MCF 10A (cell line): ENCODE measurements at regions not wholly inside any gene's neighbourhood (a gene's known extent, or its start where the extent isn't known, plus 50 kb on each side); places are given as distances from the start of the nearest gene placed in this dataset.
A peak's percentile ranks its signal among the peaks of the same experiment; 100 is the strongest.

Source experiments
- BruUV-seq: library from RNA; stranded (reverse); fragments of 400-500 nt; replicated peaks from 2 replicates; lab custom pipeline; 2021; lab: Mats Ljungman, UMichigan
- CTCF ChIA-PET: fragments of 300-600 bp; sonication (Branson Sonifier 250); formaldehyde crosslinking; extraction: SDS; loops from one replicate; lab custom pipeline; 2021; ENCODE audit warnings: antibody characterized with exemption, inconsistent platforms; lab: Yijun Ruan, JAX
- POLR2A ChIA-PET: fragments of 300-600, 350-650 bp; sonication (Branson Sonifier 250); formaldehyde crosslinking; extraction: SDS; loops from one replicate; lab custom pipeline; 2020; ENCODE audit warnings: antibody characterized with exemption, inconsistent platforms; lab: Yijun Ruan, JAX
- DNase-seq: peaks from one replicate; pipeline ENCODE4 v3.0.0-alpha.2; 2018; ENCODE audit not compliant: unreplicated experiment
- H3K27ac Mint-ChIP-seq: one replicate; pipeline ENCODE4 v1.8.0; 2022; ENCODE audit warnings: mild to moderate bottlenecking, low read depth, mixed read lengths; ENCODE audit not compliant: unreplicated experiment
- H3K27me3 Mint-ChIP-seq: one replicate; pipeline ENCODE4 v1.8.0; 2022; ENCODE audit warnings: mixed read lengths; ENCODE audit not compliant: insufficient read depth, unreplicated experiment
- H3K36me3 Mint-ChIP-seq: one replicate; pipeline ENCODE4 v1.8.0; 2022; ENCODE audit warnings: mild to moderate bottlenecking, moderate library complexity, mixed read lengths; ENCODE audit not compliant: insufficient read depth, unreplicated experiment
- H3K4me1 Mint-ChIP-seq: one replicate; pipeline ENCODE4 v1.8.0; 2022; ENCODE audit warnings: mixed read lengths; ENCODE audit not compliant: insufficient read depth, unreplicated experiment
- H3K4me3 Mint-ChIP-seq: one replicate; pipeline ENCODE4 v1.8.0; 2022; ENCODE audit warnings: mild to moderate bottlenecking, moderate library complexity, mixed read lengths; ENCODE audit not compliant: unreplicated experiment
- H3K9me3 Mint-ChIP-seq: one replicate; pipeline ENCODE4 v1.8.0; 2022; ENCODE audit warnings: mixed read lengths; ENCODE audit not compliant: unreplicated experiment
- CTCF ChIP-seq: fragments of 200-600 bp; IDR thresholded peaks from one replicate; pipeline ENCODE4 v1.8.0; 2022; ENCODE audit warnings: antibody characterized with exemption, mild to moderate bottlenecking; ENCODE audit not compliant: unreplicated experiment
- intact Hi-C: fragments of 100-400 bp; cut with micrococcal nuclease; formaldehyde crosslinking; loops from 2 replicates; pipeline ENCODE4 v1.14.1; 2022

- peaks cover 16% of the 10 kb centered on the region for H3K9me3 Mint-ChIP-seq
- BruUV-seq: no TSS peak
- TF ChIP-seq CTCF: no peak
- CTCF ChIA-PET: interaction anchor here (1.2 kb wide), 1 partner anchor 29 kb away, joined by 3 read pairs; no protein-coding TSS in a partner anchor
- DNase-seq: no peak
- intact Hi-C loops: no loop called here
- H3K27me3 Mint-ChIP-seq: no peaks in the 10 kb centered on the region
- H3K27ac Mint-ChIP-seq: no peak overlapping the region
- H3K36me3 Mint-ChIP-seq: no peaks in the 10 kb centered on the region
- peaks cover 12% of the 10 kb centered on the region for H3K4me1 Mint-ChIP-seq
- POLR2A ChIA-PET: no interaction called here
- H3K4me3 Mint-ChIP-seq: no peak overlapping the region
These were observed 191.6 kb downstream of the EFNB2 start for GRCh38 chr13:106343836-106344235.

GRCh38 chr13:106340249-106340648, 195.2 kb downstream of the EFNB2 start:
- CTCF ChIA-PET: interaction anchor here (0.8 to 1.6 kb wide), 2 partner anchors 10 to 189 kb away, joined by 4 read pairs; no protein-coding TSS in a partner anchor
- no TSS peak for BruUV-seq
- H3K4me1 Mint-ChIP-seq: no peaks in the 10 kb centered on the region

GRCh38 chr13:106337096-106337850, 198.2 kb downstream of the EFNB2 start:
- CTCF ChIA-PET: interaction anchor here (0.7 kb wide), 1 partner anchor 12 kb away, joined by 3 read pairs; no protein-coding TSS in a partner anchor
- Mint-ChIP-seq H3K4me1 (no peaks in the 10 kb centered on the region), H3K9me3 (peaks cover 23% of the 10 kb centered on the region), H3K4me3 (no peak overlapping the region), H3K27ac (no peak overlapping the region), H3K27me3 (no peaks in the 10 kb centered on the region), H3K36me3 (no peaks in the 10 kb centered on the region)
- no peak for TF ChIP-seq CTCF
- intact Hi-C loops: no loop called here
- DNase-seq: peak; percentile 11
- BruUV-seq: no TSS peak
- POLR2A ChIA-PET: no interaction called here

More at GRCh38 chr13:106340249-106340648, 195.2 kb downstream of the EFNB2 start:
- POLR2A ChIA-PET: no interaction called here
- Mint-ChIP-seq H3K4me3 (no peak overlapping the region), H3K9me3 (peaks cover 23% of the 10 kb centered on the region), H3K27me3 (no peaks in the 10 kb centered on the region), H3K27ac (no peak overlapping the region), H3K36me3 (no peaks in the 10 kb centered on the region)
- no peak for TF ChIP-seq CTCF
- no peak for DNase-seq
- intact Hi-C loops: no loop called here

GRCh38 chr13:106336668-106337067, 198.8 kb downstream of the EFNB2 start:
- intact Hi-C loops: no loop called here
- ChIA-PET POLR2A (no interaction called here), CTCF (interaction anchor here (0.6 kb wide), 1 partner anchor 30 kb away, joined by 3 read pairs; no protein-coding TSS in a partner anchor)
- no peak overlapping the region for H3K27ac Mint-ChIP-seq
- H3K36me3 Mint-ChIP-seq: no peaks in the 10 kb centered on the region
- DNase-seq: no peak
- H3K27me3 Mint-ChIP-seq: no peaks in the 10 kb centered on the region
- no TSS peak for BruUV-seq
- H3K9me3 Mint-ChIP-seq: peaks cover 23% of the 10 kb centered on the region
- TF ChIP-seq CTCF: no peak
- H3K4me3 Mint-ChIP-seq: no peak overlapping the region
- no peaks in the 10 kb centered on the region for H3K4me1 Mint-ChIP-seq
